A549 (cell line): ENCODE measurements at regions not wholly inside any gene's neighbourhood (a gene's known extent, or its start where the extent isn't known, plus 50 kb on each side); places are given as distances from the start of the nearest gene placed in this dataset.

ENCODE experiments used
- ATAC-seq, 2 experiments: fragments of 200-7000 bp in 1 of 2; fragments of >200 bp in 1 of 2; cut with Nextera tagmentation in 1 of 2; cut with Tn5 transposase in 1 of 2; 3 replicates each; pipeline versions ENCODE4 v1.8.0 to v1.9.1; 2018 to 2020; ENCODE audit warnings: mild to moderate bottlenecking in 1 of 2, moderate library complexity in 1 of 2
- CTCF ChIA-PET: fragments of 300-600 bp; sonication (Branson Sonifier 250); formaldehyde crosslinking; extraction: SDS; loops from one replicate; lab custom pipeline; 2021; ENCODE audit warnings: antibody characterized with exemption, inconsistent platforms; lab: Yijun Ruan, JAX
- POLR2A ChIA-PET: fragments of 350-600 bp; formaldehyde crosslinking; extraction: SDS; loops from one replicate; lab custom pipeline; 2021; ENCODE audit warnings: antibody characterized with exemption, inconsistent platforms; lab: Yijun Ruan, JAX
- DNase-seq, 2 experiments: peaks; one replicate each; pipeline versions ENCODE4 v3.0.0 to v3.0.0-alpha.2; 2011 to 2016; ENCODE audit warnings: low read depth in 1 of 2, low spot score in 1 of 2
- FAIRE-seq: peaks from 2 replicates; lab custom pipeline; 2011; peaks lifted over from hg19 to GRCh38; lab: Jason Lieb, UNC
- H3K27ac ChIP-seq, 2 experiments: fragments of >200 bp; sonication (Bioruptor Twin); formaldehyde crosslinking; 3 replicates each; pipeline ENCODE4 v1.5.1; 2016 to 2017
- H3K4me1 ChIP-seq: fragments of >200 bp; sonication (Bioruptor Twin); formaldehyde crosslinking; 3 replicates; pipeline ENCODE4 v1.6.1; 2016
- H3K4me2 ChIP-seq: fragments of >200 bp; sonication (Bioruptor Twin); formaldehyde crosslinking; 3 replicates; pipeline ENCODE4 v1.6.1; 2016
- H3K4me3 ChIP-seq: fragments of >200 bp; sonication (Bioruptor Twin); formaldehyde crosslinking; 3 replicates; pipeline ENCODE4 v1.5.1; 2016
- H3K9me3 ChIP-seq: fragments of >200 bp; sonication (Bioruptor Twin); formaldehyde crosslinking; 3 replicates; pipeline ENCODE4 v1.6.1; 2016
- ATOH8 ChIP-seq: fragments of 250-450 bp; sonication (Bioruptor Pico); IDR thresholded peaks from 2 replicates; pipeline ENCODE4 v1.5.0; 2020; ENCODE audit warnings: low read depth, mild to moderate bottlenecking, moderate library complexity
- CHD2 ChIP-seq: fragments of 150-350 bp; IDR thresholded peaks from 2 replicates; pipeline ENCODE4 v1.6.1; 2014; ENCODE audit warnings: low read length; ENCODE audit not compliant: partially characterized antibody
- CHD4 ChIP-seq: fragments of 200-600 bp; sonication (generic); IDR thresholded peaks from 2 replicates; pipeline ENCODE4 v1.6.1; 2016; ENCODE audit warnings: antibody characterized with exemption, mild to moderate bottlenecking, borderline replicate concordance
- E2F6 ChIP-seq: IDR thresholded peaks from 2 replicates; pipeline ENCODE4 v1.6.1; 2012; ENCODE audit warnings: low read depth, borderline replicate concordance
- EHF ChIP-seq: fragments of 250-450 bp; sonication (Bioruptor Pico); IDR thresholded peaks from 2 replicates; pipeline ENCODE4 v1.5.0; 2020; ENCODE audit warnings: mild to moderate bottlenecking
- FOXS1 ChIP-seq: fragments of 250-450 bp; sonication (Bioruptor Pico); IDR thresholded peaks from 2 replicates; pipeline ENCODE4 v1.5.0; 2020; ENCODE audit warnings: mild to moderate bottlenecking, moderate library complexity
- HEYL ChIP-seq: fragments of 250-450 bp; sonication (Bioruptor Pico); IDR thresholded peaks from 2 replicates; pipeline ENCODE4 v1.8.0; 2021; ENCODE audit warnings: mild to moderate bottlenecking, moderate library complexity
- MAFK ChIP-seq: fragments of 450-650 bp; IDR thresholded peaks from 2 replicates; pipeline ENCODE4 v1.6.1; 2014; ENCODE audit not compliant: partially characterized antibody
- MYC ChIP-seq: IDR thresholded peaks from 2 replicates; pipeline ENCODE4 v1.6.1; 2012; ENCODE audit warnings: mild to moderate bottlenecking, inconsistent platforms, low read length, improper control_type of control experiment, borderline replicate concordance
- NFE2L2 ChIP-seq: fragments of 150-350 bp; conservative IDR thresholded peaks from 2 replicates; pipeline ENCODE4 v1.6.1; 2014; ENCODE audit warnings: low read length
- POLR2AphosphoS2 ChIP-seq: conservative IDR thresholded peaks from 2 replicates; pipeline ENCODE4 v1.6.1; 2012; ENCODE audit warnings: low read length, improper control_type of control experiment, inconsistent platforms
- RARB ChIP-seq: fragments of 250-450 bp; sonication (Bioruptor Pico); IDR thresholded peaks from 2 replicates; pipeline ENCODE4 v1.8.0; 2021; ENCODE audit warnings: mild to moderate bottlenecking, moderate library complexity
- RCOR1 ChIP-seq: fragments of 150-350 bp; IDR thresholded peaks from 2 replicates; pipeline ENCODE4 v1.6.1; 2014; ENCODE audit warnings: antibody characterized with exemption, low read length, low read depth
- RFX5 ChIP-seq: fragments of 450-650 bp; IDR thresholded peaks from 2 replicates; pipeline ENCODE4 v1.7.1; 2014; ENCODE audit warnings: antibody characterized with exemption, mild to moderate bottlenecking, moderate library complexity
- SREBF2 ChIP-seq: fragments of 450-650 bp; IDR thresholded peaks from 2 replicates; pipeline ENCODE4 v1.6.1; 2014; ENCODE audit warnings: mild to moderate bottlenecking, moderate library complexity
- TFCP2L1 ChIP-seq: fragments of 250-450 bp; sonication (Bioruptor Pico); IDR thresholded peaks from 2 replicates; pipeline ENCODE4 v1.5.0; 2021; ENCODE audit warnings: mild to moderate bottlenecking
- USF2 ChIP-seq: fragments of 450-650 bp; IDR thresholded peaks from 2 replicates; pipeline ENCODE4 v1.6.1; 2014; ENCODE audit warnings: antibody characterized with exemption
- ZNF302 ChIP-seq: fragments of 250-450 bp; sonication (Bioruptor Pico); IDR thresholded peaks from 2 replicates; pipeline ENCODE4 v1.9.0; 2021; ENCODE audit warnings: inconsistent platforms, mild to moderate bottlenecking, moderate library complexity
- ZSCAN20 ChIP-seq: fragments of 250-450 bp; sonication (Bioruptor Pico); IDR thresholded peaks from 2 replicates; pipeline ENCODE4 v1.8.0; 2022; ENCODE audit warnings: mild to moderate bottlenecking, moderate library complexity
- WGBS: methylation state at CpG from one replicate; pipeline ENCODE4 v1.1.6; 2017; ENCODE audit errors: missing lambda C conversion rate; 5-methylcytosine and 5-hydroxymethylcytosine counted together
- TF ChIP-seq, protein P1 (sequence below): IDR thresholded peaks from 2 replicates; pipeline ENCODE4 v1.6.1; 2012
- TF ChIP-seq, protein P2 (sequence below): IDR thresholded peaks from 2 replicates; pipeline ENCODE4 v1.6.1; 2012
- TF ChIP-seq, protein P3 (sequence below): fragments of 200-600 bp; sonication (generic); IDR thresholded peaks from 2 replicates; pipeline ENCODE4 v1.6.1; 2016; ENCODE audit warnings: antibody characterized with exemption, mild to moderate bottlenecking, moderate library complexity

GRCh38 chr5:26415987-26416779 lies 622.2 kb downstream of the CDH9 start:
- 31% methylated on average over 12 of the region's 12 CpGs for WGBS
- POLR2A ChIA-PET, result no interaction called here
- CTCF ChIA-PET, result interaction anchor here (1.0 kb wide), 2 partner anchors 12 to 250 kb away, joined by 3 read pairs; no protein-coding TSS in a partner anchor
- H3K4me1 ChIP-seq, result no peaks in the 10 kb centered on the region
- no peak overlapping the region for H3K4me3 ChIP-seq
- H3K27ac ChIP-seq, result no peak overlapping the region
- no peak for FAIRE-seq
- no peak overlapping the region for H3K4me2 ChIP-seq
- no peaks in the 10 kb centered on the region for H3K9me3 ChIP-seq
- ATAC-seq, result no peak
- no peak for TF ChIP-seq ZNF302 (CRISPR knock-in tag)
- no peak for TF ChIP-seq NFE2L2
- no peak for TF ChIP-seq SREBF2
- no peak for DNase-seq

GRCh38 chr5:26390608-26391007 lies 647.8 kb downstream of the CDH9 start:
- WGBS, result 35% methylated on average over 5 of the region's 5 CpGs
- Histone ChIP-seq H3K27ac (no peak overlapping the region), H3K4me1 (no peaks in the 10 kb centered on the region), H3K4me3 (no peak overlapping the region), H3K9me3 (no peaks in the 10 kb centered on the region), H3K4me2 (no peak overlapping the region)
- CTCF ChIA-PET, result no interaction called here
- DNase-seq, result no peak
- FAIRE-seq, result no peak
- ATAC-seq, result no peak
- POLR2A ChIA-PET, result no interaction called here
- no peak for TF ChIP-seq RFX5
- TF ChIP-seq CHD2, result no peak
- no peak for TF ChIP-seq HEYL (CRISPR knock-in tag)
- TF ChIP-seq FOXS1 (CRISPR knock-in tag), result no peak
- TF ChIP-seq, protein P1, sequence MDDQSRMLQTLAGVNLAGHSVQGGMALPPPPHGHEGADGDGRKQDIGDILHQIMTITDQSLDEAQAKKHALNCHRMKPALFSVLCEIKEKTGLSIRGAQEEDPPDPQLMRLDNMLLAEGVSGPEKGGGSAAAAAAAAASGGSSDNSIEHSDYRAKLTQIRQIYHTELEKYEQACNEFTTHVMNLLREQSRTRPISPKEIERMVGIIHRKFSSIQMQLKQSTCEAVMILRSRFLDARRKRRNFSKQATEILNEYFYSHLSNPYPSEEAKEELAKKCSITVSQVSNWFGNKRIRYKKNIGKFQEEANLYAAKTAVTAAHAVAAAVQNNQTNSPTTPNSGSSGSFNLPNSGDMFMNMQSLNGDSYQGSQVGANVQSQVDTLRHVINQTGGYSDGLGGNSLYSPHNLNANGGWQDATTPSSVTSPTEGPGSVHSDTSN, result no peak
- TF ChIP-seq, protein P2, sequence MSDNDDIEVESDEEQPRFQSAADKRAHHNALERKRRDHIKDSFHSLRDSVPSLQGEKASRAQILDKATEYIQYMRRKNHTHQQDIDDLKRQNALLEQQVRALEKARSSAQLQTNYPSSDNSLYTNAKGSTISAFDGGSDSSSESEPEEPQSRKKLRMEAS, result no peak
- no peak for TF ChIP-seq ATOH8 (CRISPR knock-in tag)
- no peak for TF ChIP-seq MYC
- TF ChIP-seq E2F6, result no peak
- no peak for TF ChIP-seq RARB (CRISPR knock-in tag)
- no peak for TF ChIP-seq ZNF302 (CRISPR knock-in tag)
- no peak for TF ChIP-seq MAFK
- no peak for TF ChIP-seq RCOR1
- TF ChIP-seq, protein P3, sequence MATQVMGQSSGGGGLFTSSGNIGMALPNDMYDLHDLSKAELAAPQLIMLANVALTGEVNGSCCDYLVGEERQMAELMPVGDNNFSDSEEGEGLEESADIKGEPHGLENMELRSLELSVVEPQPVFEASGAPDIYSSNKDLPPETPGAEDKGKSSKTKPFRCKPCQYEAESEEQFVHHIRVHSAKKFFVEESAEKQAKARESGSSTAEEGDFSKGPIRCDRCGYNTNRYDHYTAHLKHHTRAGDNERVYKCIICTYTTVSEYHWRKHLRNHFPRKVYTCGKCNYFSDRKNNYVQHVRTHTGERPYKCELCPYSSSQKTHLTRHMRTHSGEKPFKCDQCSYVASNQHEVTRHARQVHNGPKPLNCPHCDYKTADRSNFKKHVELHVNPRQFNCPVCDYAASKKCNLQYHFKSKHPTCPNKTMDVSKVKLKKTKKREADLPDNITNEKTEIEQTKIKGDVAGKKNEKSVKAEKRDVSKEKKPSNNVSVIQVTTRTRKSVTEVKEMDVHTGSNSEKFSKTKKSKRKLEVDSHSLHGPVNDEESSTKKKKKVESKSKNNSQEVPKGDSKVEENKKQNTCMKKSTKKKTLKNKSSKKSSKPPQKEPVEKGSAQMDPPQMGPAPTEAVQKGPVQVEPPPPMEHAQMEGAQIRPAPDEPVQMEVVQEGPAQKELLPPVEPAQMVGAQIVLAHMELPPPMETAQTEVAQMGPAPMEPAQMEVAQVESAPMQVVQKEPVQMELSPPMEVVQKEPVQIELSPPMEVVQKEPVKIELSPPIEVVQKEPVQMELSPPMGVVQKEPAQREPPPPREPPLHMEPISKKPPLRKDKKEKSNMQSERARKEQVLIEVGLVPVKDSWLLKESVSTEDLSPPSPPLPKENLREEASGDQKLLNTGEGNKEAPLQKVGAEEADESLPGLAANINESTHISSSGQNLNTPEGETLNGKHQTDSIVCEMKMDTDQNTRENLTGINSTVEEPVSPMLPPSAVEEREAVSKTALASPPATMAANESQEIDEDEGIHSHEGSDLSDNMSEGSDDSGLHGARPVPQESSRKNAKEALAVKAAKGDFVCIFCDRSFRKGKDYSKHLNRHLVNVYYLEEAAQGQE, result no peak
- TF ChIP-seq TFCP2L1 (CRISPR knock-in tag), result no peak
- TF ChIP-seq EHF (CRISPR knock-in tag), result no peak
- no peak for TF ChIP-seq USF2
- no peak for TF ChIP-seq POLR2AphosphoS2
- no peak for TF ChIP-seq ZSCAN20 (CRISPR knock-in tag)
- no peak for TF ChIP-seq CHD4
